NCI-H1694 treated with DMSO at 0.1 percent for 48 hours (cell line): ENCODE measurements at regions not wholly inside any gene's neighbourhood (a gene's known extent, or its start where the extent isn't known, plus 50 kb on each side); places are given as distances from the start of the nearest gene placed in this dataset.

Source experiments
- DNase-seq: peaks from one replicate; lab custom pipeline; 2025; lab: John Stamatoyannopoulos, UW

DNA sequence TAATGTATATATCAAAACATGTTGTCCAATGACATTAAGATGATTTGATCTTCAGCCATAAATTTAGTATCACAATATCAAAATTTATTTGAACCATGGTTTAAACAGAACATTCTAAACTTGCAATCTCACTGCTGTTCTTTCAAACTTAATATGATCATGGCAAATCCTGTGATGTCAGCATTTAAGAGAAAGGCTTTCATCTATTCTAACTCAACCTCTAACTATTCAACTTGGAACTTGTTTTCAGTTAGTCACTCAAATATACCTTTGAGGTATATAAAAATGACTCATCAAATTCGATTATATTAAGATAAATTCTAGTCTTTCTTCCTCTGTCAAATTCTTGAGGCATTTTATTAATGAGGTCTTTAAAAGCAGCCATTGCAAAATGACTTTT lies 747.0 kb upstream of the FLRT2 start:
- no peak for DNase-seq

DNA sequence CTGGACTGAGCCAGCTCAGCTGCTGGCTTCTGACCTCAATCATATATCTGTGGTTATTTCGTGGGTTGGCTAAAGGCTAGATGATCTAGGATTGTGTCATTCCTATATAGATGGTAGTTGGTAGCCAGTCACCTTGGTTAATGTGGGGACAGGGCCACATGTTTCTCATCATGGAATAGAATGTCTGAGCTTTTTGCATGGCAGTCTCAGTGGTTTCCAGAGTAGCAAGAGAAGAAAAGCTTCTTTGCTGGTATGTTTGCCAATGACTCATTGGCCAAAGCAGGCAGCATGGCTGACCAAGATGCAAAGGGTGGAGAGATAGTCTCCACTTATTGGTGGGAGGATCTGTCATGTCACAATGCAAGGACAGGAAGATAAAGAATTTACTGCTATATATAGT lies 746.4 kb upstream of the FLRT2 start:
- no peak for DNase-seq

DNA sequence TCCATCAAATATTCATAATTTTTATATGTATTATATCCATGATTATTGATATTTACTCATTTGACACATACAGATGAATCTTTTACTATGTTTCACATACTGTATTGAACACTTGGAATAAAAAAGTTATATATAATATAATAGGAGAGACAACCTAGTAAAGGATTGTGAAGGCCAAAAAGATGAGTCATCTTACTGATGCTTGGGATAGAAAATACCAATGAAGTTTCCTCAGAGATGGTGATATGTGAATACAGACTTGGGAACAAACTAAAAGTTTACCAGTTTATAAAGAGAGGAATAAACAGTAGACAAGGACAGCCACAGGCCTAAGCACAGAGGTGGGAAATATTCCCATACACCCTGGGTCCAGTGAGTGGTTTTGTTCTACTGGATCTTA lies 743.9 kb upstream of the FLRT2 start:
- DNase-seq, result no peak

DNA sequence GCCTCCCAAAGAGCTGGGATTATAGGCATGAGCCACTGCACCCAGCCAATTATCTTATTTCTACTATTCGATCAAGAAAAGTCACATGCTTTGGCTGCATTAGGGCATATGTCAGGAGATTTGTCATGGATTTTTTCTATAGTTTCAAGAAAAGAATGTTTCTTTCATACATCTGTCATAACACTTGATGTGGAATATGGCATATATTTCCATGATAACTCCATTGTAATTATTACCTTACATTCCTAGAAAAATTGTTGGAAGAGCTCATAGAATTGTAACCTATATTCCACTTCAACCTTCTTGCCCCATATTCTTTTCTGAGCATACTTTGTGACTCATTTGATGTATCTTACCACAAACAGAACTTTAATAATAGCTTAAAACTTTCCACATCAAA lies 740.9 kb upstream of the FLRT2 start:
- no peak for DNase-seq

DNA sequence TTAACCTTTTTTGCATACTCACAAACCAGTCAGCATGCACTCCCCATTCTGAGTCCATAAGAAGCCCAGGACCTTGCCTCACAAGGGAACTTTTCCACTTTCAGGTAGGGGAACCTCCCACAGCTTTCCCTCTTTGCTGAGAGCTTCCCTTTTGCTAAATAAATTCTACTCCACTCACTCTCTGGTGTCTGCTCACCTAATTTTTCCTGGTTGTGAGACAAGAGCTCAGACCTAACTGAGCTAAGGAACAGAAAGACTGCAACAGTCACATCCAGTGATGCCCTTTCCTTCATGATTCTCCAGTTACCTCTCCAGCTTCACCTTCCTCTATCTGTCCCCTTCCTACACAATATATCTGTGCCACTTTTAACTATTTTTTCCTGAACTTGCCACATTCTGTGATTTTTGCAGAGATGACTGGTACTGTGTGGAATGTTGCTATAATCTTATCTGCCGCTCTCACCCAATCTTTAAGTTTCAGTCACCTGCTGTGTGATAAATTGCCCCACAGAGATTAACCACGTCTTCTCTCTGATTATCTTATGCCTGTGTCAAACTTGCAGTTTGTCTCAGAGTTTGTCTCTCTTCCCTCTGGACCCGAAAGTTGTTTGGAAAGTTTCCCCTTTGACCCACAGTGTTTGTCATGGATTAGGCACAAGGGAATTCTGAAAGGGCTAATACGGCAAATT lies 737.1 kb upstream of the FLRT2 start:
- no peak for DNase-seq

DNA sequence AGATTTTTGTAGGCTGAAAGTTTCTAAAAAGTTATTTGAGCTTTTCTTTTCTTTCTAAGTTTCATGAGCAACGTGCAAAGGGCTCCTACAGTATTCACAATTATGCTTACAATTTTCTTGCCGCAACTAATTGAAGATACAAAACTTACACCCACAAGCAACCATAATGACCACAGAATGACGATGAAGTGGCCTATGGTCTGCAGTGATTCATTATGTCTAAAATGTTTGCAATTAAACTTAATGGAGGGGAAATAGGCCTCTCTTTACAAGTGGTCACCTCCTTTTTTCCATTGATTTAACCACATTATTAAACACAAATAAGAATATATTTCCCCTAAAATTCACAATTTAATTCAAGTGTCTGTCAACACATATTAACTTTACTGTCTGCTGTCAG lies 732.6 kb upstream of the FLRT2 start:
- DNase-seq, result no peak

DNA sequence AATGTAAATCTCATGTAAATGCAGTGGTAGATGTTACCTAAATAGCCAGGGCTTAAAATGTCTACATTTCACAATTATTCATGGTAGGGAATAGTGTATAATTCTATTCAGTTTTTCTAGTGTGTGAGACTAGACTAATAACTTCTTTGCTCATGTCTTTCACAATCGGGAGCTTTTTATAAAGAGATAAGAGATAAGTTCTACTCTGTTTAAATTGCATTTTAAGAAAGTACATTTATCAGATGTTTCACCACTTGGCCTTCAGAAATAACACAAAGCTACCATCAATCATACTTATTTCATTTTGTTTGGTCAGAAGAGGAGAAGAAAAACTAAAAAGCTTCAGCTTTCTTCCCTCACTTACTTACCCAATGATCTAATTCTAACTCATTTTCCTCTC lies 725.5 kb upstream of the FLRT2 start:
- no peak for DNase-seq

DNA sequence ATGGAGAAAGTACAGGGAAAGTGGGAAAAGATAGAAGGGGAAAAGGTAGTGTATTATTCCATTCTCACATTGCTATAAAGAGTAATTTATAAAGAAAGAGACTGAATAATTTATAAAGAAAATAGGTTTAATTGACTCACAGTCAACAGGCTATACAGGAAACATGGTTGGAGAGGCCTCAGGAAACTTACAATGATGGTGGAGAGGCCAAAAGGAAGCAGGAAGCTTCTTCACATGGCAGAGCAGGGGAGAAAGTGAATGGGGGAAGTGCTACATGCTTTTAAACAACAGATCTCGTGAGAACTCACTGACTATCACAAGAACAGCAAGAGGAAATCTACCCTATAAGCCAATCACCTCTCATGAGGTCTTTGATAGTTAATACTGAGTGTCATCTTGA lies 725.0 kb upstream of the FLRT2 start:
- DNase-seq, result no peak

DNA sequence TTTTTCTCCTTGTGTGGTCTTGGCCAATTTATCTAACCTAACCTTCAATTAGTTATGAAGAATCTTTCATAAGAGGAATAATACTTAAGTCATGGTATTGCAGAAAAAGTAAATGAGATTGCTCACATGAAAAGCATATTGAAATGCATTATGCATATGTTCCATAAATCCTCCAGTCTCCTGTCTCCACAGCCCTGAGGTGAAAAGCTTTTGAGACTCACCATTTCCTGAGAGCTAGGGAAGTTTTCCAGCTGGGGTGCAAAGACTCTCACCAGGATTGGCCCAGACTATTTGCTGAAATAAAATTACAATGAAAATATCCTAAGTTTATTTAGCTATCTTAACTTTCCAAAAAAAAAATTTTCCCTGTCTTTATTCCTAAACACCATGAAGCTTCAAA lies 723.8 kb upstream of the FLRT2 start:
- DNase-seq, result no peak

DNA sequence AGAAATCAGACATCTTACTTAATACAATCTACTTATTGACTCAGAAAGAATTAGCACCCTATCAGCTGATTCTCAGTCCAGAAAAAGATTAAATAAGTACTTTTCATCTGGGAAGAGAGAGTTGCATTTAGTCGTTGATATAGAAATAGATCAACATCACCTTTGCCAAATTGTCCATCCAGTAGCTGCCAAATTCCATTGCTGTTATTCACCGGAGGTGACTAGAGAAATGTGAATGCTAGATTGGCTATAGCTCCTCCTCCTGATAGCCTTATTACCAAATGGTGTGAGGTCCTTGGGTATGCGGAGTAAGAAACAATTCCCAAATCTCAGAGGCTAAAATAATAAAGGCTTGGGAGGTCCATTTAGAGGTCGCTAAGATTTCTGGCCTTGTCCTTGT lies 723.3 kb upstream of the FLRT2 start:
- no peak for DNase-seq

DNA sequence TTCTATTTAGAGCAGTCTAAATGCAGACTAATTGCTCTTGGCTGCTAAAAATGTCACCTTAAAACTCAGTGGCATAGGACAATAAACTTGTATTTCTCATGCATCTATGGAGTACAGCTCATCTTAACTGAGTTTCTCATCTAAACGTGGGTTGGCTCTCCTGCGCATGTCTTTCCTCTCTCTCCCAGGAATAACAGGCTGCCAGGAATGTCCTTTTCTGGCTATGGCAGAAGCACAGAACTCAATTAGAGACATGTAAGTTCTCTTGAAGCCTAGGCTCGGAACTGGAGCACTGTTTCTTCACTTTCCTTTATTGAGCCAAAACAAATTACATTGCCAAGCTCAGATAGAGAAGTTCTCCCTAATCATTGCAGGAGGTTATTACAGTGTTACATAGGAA lies 722.3 kb upstream of the FLRT2 start:
- DNase-seq, result no peak

DNA sequence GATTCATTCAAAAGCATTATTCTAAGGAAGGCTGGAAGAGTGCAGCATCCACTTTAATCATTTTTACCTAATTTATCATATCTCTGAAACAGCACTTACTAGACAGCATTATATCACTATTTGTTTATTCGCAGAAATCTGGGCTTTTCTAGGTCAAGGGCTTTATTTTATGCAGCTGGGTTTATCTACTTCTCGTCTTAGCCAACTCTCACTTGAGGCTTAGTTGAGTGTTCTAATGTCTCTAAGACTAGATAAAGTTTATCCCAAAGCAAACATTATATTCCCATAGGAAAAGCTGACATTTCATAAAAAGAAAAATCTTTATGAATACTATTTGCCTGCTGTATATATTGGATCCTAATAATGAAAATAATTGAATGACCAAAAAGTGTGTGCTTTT lies 720.8 kb upstream of the FLRT2 start:
- DNase-seq, result no peak

DNA sequence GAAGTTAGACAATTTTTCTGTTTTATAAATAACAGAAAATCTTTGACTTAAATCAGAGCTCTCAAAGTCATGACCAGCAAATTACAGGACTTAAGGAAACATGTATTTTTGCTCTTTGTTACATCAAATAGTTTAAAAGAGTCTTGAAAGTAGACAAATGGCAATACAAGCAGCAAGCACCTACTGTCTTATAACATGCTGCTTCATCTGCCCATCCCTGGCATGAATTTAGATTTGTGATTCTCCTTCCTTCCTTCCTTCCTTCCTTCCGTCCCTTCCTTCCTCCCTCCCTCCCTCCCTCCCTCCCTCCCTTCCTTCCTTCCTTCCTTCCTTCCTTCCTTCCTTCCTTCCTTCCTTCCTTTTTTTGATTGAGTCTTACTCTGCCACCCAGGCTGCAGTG lies 715.6 kb upstream of the FLRT2 start:
- DNase-seq, result no peak

DNA sequence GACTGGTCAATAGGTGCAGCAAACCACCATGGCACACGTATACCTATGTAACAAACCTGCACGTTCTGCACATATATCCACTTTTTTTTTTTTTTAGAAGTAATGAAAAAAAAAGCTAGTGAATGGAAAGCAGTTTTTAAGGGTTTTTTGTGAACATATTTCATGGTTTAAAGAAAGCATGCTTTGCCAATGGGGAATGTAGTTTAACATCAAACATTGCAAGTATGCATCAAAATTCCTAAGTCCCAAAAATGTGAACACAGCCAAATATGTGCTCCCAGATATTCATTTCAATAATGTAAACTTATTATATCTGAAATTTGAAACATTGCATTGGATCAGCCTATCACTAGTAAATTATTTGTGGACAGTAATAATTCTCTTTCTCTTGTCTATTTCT lies 710.4 kb upstream of the FLRT2 start:
- no peak for DNase-seq

DNA sequence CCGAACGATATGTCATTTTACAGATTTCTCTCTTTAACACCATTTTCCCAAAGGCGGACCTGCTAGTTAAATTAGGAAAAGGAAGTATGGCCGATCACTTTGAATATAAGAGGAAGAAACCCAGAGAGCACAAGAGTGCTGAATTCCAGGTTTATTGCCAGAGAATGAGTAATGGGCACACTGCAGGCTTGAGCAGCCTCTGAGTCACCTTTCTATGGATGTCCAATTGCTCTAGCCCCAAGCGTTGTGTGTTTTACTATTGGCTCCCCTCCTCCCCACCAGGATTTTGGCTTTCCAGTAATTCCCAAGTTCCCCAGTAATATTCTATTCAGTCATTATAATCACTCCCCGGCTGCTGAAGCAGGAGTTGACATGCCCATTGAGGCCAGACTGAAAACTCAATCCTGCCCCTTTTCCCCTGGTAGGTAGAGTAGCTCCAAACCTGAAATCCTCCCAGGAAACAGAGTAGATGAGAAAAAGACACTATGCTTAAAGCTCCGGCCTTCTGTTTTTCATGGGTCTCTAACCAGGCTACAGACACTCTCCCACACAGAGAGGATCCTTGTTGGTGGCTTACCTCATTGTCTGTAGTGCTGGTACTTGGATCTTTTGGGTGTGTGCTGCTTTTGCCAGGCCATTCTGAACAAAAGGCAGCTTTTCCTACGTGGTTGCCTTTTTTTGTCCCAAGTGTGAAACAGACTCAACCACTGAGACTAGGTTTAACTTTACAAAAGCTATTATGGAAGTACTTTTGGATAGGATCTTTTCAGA lies 704.3 kb upstream of the FLRT2 start:
- no peak for DNase-seq

DNA sequence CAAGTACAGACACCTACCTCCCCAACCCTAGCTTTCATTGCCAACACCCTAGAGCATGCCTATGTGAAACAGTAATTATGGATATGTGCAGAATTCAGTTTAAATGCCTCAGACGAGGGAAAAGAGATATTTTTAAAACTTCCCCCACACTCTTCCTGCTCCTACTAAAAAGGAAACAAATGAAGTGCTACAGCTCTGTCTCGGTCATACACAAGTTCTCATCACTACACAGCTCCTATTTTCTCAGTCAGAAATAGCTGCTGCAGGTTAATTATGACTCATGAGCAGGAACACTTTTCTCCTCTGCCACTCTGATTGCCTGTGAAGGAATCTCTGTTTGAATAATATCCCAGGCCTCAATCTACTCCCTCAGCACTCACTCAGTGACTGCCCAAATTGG lies 703.6 kb upstream of the FLRT2 start:
- DNase-seq, result no peak

DNA sequence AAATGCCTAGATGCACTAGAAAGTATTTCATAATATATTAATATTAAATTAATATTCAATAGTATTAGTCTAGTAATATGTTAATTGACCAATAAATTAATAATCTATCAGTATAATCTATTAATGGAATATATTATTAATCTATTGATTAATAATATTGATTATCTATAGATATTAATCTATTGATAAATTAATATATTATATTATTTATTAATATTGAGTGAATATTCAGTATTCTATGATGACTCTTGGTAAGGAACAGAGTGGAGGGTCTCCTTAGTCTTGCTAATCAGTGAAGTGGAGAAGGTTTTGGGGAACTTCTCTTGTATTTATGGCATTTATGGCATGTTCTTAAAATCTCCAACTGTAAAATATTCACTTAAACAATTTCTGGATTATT lies 679.3 kb upstream of the FLRT2 start:
- no peak for DNase-seq

DNA sequence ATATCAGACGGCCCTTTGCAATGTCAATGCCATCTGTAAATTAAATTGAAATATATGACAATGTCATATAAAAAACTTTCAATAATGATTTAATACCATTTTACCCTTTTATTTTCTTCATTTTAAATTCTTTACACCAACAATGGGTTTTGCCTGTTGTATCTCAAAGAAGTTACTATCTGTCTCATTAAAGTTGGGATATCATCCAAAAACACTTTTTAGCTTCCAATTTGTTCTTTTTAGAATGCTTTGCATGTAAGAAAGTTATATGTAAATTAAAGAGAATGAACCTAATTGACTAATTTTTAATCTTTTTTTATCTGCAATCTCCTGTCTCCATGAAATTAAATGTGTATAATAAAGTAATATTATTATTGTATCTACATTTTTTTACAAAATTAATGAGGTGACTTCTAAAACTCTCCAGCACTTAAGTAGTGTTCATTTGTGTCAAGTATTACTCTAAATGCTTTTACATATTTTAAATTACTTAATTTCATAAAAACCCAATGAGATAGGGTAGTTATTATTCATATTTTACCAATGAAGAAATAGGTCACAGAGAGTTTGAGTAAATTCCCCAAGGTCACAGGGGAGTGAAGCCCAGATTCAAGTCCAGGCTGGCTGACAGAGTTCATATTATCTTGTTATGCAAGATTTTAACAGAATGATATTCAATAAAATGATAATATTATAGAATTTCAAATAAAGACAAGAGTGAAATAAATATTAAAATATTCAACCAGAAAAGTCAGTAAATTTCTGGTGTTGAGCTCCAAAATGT lies 673.0 kb upstream of the FLRT2 start:
- no peak for DNase-seq

DNA sequence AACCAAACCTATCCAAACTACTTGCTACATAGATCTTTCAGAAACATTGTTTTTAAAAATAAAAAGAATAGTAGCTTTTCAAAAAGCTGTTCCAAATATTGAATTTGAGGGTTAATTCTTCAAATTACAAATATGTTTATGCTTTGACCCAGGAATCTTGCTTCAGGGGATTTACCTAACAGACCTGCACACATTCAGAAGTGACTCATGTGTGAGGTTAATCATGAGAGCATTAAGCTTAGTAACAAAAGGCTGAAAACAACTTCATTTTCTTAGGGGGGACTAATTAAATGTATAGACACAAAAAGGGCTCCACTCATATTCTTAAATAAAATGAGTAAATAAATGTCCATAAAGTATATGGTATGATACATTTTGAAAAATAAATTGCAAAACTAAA lies 672.4 kb upstream of the FLRT2 start:
- DNase-seq, result no peak

DNA sequence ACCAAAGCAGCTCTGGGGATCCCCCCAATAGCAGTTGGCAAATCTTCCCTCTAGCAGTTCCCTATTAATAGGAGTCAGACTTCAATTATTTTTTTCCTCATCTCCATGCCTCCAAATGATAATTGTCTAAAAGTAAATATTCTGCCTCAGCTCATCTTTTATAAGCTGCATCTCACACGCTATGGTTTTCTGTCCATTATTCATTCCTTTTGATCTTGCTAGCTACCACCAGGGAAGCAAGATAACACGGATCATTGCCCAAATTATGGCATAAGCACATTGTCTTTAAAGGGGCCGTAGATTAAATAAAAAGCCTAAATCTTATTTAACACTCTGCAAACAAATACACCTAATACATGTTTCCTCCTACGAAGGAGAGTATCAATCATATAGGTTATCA lies 670.8 kb upstream of the FLRT2 start:
- DNase-seq, result no peak

DNA sequence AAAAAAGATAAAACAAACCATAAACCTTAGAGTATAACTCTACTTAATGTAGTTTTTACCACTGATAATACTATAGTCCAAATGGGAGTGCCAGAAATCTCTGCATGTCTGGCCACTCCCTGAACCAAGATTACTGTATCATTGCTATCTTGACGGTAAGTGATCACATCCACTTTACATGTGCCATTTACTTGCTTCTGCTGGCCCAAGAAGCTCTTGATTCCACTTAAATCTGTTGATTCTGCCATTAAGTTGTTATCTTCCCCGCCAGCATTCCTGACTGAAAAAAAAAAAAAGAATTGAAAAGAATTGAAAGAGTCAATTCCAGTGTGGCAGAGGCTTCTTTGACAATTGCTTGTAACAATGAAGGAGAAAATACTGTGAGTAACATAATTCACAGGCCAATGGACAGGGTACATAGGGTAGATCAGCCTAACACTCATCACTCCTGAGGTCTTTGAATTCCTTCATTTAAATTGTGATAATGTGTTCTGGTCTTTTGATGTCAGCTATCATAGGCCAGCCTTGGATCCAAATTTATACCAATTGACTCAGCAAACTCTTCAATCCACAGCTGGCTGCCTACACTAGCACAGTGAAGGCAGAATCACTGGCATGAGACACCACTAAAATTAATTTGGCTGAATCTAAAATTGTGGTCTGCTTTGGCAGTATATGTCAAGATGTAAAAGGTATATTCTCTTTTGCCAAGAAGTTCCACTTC lies 665.2 kb upstream of the FLRT2 start:
- DNase-seq, result no peak

DNA sequence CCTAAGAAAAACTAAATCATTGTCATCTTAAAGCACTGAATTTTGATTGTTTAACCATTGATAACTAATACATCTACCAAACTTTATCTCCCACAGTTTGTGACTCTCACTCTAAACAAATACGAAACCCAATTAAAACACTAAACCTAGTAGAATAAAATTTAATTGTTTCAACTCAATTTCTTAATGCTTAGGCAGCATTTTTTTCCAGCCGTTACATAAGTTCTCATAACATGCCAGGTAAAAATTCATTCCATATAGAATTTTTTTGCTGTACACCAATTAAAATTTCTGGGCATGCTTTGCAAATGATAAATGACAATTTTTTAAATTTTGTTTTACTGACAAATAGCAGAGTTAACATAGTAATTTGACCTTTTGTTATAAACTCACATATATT lies 658.2 kb upstream of the FLRT2 start:
- DNase-seq, result no peak

DNA sequence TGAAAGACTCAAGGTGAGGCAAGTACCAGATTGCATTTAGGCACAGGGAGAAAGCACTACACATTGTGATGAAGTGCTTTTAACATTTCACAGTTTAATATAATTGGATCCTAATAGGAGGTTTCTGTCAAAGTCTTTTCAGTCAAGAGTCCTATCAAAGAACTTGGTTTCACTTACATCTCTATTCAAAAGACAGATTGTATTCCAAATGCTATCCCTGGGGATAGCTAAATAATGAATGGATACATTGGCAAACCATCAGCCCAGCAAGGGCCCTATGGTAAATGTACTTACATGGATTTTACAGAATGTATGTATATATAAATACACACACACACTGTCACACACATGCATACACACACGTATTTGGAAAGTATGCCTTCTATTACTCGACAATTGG lies 655.5 kb upstream of the FLRT2 start:
- DNase-seq, result no peak
